OCI-LY3 (cell line): ENCODE measurements at regions not wholly inside any gene's neighbourhood (a gene's known extent, or its start where the extent isn't known, plus 50 kb on each side); places are given as distances from the start of the nearest gene placed in this dataset.

Experiments used
- EZH2phosphoT487 ChIP-seq: fragments of 200-600 bp; shearing (Covaris generic); IDR thresholded peaks from 2 replicates; pipeline ENCODE4 v1.6.1; 2018; ENCODE audit warnings: antibody characterized with exemption, mixed run types, low read depth
- TF ChIP-seq, protein P1 (sequence below): fragments of 200-600, 300-600 bp; sonication (generic); IDR thresholded peaks from 2 replicates; pipeline ENCODE4 v1.5.1; 2014; ENCODE audit warnings: antibody characterized with exemption, low read length, low read depth

DNA sequence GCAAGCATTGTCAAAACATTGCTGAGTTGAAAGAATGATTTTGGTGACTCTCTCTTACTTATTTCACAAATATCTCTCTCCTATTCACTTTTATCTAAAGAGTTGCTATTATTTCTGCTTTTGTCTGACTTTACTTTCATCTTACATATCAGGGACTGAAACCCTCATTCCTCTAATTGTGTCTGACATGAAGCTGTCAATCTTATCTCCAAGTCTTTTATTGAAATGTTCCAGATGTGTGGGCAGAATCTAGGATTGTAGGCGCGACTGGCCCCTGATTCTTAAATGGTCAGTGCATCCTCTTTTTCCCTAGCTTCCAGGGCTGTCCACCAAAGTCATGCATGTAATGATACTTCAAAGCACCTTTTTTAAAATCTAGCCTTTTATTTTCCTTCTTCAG lies 174.6 kb downstream of the NDFIP2 start:
- TF ChIP-seq, protein P1, sequence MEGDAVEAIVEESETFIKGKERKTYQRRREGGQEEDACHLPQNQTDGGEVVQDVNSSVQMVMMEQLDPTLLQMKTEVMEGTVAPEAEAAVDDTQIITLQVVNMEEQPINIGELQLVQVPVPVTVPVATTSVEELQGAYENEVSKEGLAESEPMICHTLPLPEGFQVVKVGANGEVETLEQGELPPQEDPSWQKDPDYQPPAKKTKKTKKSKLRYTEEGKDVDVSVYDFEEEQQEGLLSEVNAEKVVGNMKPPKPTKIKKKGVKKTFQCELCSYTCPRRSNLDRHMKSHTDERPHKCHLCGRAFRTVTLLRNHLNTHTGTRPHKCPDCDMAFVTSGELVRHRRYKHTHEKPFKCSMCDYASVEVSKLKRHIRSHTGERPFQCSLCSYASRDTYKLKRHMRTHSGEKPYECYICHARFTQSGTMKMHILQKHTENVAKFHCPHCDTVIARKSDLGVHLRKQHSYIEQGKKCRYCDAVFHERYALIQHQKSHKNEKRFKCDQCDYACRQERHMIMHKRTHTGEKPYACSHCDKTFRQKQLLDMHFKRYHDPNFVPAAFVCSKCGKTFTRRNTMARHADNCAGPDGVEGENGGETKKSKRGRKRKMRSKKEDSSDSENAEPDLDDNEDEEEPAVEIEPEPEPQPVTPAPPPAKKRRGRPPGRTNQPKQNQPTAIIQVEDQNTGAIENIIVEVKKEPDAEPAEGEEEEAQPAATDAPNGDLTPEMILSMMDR, result no peak
- no peak for TF ChIP-seq EZH2phosphoT487
